DMS153 (cell line): ENCODE measurements at regions not wholly inside any gene's neighbourhood (a gene's known extent, or its start where the extent isn't known, plus 50 kb on each side); places are given as distances from the start of the nearest gene placed in this dataset.

Source experiments
- DNase-seq: peaks from one replicate; lab custom pipeline; 2025; lab: John Stamatoyannopoulos, UW

DNA sequence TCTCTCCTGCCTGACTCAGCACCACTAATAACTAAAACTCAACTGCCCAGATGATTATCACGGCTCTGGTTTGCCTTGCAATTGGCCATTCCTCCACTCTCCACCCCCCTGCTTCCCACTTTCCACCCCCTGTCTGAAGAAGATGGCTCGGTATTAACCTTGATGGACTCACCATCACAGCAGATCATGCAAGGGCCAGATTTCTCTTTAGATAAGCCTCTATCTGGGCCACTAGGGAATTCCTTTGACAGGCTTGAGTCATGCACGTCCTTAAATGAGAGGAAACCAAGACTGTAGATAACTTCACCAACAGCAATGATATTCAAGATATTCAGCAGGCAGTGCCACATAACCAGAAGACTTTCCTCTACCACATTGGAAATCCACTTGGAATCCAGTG is 131.1 kb upstream of the NBEA start:
- no peak for DNase-seq

DNA sequence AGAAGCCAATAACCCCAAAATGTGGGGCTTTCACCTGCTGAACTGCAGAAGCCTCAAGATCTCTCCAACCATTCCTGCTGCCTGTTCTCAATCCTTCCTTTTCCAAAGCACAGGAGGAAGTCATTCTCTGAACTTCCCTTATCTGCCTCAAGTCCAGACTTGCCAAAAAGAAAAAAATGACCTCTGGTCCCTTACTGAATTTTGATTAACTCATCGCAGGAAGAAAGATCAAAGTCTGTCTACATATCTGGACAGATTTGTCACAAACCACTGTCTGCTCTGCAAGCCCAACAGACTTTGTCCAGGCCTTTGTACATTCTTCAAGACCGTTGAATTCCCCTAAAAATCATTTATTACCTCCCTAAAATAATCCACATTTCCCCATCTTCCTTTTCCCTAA is 126.5 kb upstream of the NBEA start:
- DNase-seq = no peak

DNA sequence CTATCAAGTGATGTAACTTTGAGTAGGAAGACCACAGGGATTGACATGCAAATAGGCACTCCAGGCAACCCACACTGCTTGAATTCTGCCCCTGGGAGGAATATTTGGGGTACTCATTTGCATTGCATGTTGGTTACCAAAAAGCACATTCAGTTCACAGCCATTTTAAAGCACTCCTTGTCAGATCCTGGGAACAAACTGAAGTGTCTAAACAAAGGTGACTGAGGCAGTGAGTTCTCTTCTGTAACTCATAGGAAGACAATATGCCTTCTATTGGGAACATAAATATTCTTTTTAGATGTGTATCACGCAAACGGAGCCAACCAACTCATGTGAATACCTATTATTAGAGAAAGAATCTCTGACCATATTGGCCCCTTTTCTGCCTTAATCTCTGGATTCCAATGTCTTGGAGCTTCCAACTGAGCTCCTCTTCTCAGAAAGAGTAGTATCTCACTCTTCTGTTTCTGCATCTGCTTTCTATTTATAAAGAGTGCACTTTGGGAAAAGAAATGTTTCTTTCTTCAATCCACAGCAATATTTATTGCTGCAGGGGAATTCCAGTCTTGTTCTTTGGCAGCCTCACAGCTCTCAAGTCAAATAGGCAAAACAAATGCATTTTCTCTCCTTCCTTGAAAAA is 125.7 kb upstream of the NBEA start:
- no peak for DNase-seq

DNA sequence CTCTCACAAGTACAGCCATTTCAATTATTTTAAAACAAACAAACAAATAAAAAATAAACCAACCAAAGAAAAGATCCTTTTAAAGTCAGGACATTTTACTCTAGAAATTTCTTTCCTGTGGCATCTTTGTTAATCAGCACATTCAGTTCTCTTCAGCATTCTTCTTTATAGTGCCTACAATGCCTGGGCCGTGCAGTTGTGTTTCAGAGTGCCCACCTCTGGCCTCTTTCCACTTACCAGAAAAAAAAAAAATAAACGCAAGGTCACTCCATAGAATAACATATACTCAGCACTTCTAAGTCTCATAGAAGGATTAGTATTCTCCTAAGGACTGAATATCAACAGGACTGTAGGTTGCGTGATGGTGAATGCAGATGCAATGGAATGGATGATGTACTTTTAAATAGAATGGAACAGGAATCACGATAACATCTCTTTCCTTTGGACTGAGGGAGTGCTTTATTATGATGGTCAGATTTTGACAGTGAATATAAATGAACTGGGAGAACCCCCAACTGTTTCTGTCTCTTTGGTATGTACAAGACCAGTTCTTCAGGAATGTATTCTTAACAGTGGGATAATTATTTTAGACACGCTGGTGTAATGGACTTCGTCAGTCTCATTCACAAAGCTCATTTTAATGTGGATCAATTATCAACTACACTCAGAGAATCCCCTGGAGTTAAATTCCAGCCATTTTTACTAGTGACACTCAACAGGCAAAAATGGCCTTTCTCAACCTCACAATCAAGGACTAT is 125.0 kb upstream of the NBEA start:
- no peak for DNase-seq

DNA sequence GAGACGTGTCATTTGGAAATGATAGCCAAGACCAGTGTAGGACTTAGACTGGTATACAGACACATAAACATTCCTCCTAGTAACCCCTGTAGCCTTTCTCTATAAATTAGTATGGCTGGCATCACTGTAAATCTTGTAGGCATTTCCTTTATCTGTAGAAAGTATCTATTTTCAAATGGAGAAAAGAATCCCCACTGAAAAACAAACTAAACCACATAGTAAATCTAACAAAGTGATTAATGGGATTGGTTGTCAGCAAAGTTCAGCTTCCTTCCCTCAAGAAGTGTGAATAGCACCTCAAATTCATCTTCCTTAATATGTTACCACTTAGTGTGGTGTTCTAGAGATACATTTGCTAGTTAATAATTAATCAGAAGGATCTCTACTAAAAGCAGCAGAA is 119.4 kb upstream of the NBEA start:
- no peak for DNase-seq

DNA sequence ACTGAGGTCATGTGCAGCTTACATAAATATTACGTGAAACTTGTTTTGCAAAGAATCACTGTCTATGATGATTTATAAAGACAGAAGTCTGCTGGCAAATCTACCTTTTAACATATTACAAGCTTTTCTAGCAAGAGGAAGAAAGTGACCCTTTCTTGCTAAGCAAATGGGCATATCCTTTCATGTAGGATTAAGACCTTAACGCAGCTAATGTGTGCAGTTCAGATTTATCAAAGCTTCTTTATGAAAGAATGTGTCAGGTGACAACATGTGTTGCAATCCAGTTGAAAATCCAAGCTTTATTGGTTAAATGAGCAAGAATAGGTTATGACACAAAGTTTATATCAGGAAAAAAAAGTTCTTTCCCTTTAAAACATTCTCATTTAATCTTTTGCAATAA is 115.6 kb upstream of the NBEA start:
- DNase-seq = no peak

DNA sequence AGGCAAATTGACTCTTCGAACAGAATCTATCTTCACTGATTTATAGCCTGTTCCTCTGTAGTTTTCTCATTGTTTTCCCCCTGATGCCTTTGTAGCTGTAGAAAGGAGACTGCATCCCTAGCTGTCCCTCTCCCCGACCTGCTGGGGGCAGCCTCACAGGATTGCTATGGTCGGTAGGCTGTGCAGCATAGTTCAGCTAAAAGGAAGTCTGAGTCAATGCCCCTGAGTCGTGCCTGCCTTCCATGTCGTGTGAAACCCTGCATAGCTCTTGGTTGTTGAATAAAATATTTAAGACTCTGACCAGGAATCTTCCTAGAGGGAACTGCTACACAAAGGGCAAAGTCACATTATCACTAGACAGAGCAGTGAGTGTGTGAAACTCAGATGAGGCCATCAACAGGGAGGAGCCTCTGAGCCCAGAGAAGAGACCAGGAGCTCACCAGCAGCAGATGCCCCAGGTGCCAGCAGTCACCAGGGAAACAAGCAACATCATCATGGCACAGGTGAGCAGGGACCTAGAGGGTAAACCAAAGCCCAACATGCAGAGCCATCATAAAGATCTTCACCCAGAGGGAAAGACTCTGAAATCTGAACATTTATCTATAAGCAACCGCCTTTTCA is 108.4 kb upstream of the NBEA start:
- DNase-seq = no peak

DNA sequence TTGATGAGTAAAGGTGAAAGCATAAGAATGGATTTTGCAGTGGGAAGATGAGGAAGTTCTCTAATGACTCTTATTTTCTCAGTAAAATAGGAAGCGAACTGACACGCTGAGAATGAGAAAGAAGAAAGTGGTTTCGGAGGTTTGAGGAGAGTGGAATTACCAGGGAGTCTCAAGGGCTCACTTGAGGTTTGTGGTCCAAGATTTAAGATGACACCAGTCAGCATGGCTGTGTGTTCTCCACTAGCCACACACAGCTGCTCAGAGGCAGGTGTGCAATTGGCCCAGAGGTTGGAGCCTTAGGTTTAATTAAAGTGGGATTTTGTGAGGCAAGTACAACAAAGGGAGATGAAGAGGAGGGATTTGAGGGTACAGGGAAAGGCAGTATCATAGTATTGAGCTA is 99.6 kb upstream of the NBEA start:
- no peak for DNase-seq

DNA sequence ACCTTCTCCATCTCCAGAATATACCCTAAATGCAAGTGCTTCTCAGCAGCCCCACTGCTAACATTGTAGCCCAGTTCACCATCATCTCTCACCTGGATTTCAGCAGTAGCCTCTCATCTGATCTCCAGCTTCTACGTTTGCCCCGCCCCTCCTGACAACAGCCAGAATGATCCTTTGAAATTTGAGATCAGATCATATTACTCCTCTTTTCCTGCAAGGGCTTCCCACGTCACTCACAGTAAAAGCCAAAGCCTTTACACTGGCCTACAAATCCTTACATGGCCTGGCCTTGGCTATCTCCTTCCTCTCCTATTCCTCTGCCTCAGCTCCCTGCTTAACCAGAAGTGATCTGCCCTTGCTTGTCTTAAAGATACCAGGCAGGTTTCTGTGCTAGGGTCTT is 94.3 kb upstream of the NBEA start:
- peak; percentile 39 for DNase-seq

DNA sequence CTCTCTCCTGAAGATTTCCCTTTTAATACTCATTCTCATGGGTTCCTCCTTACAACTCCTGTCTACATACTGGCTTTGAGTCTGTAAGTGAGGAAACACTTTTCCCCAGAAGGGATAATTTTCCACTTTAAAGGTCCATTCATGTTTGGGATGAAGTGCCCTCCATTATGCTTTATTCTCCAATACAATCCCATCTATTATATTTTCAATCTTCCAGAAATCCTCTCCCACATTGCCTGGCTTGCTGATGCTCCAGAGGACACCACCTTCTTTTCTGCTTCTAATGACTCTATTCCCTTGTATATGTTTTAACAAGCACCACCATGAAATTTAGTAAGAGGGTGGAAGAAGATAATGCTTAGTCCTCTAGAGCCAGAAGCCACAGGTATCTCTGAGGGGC is 92.7 kb upstream of the NBEA start:
- DNase-seq = no peak

DNA sequence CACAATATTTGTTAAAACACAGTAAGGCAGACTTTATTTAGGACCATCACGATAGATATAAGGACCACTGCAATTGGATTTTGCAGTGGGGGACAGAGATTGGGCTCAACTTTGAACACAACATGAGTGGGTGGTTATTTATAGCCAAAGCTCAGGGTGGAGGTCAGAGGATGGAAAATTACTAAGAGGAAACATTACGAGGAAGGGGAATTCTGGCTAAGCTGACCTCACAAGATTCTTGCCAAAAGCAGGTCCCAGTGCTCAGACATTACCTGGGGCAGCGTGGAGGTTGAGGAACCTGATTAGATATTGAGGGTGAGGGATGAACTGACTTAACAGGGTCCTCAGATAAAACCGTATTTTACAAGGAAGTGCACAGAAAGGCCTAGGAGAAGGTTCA is 88.9 kb upstream of the NBEA start:
- no peak for DNase-seq

DNA sequence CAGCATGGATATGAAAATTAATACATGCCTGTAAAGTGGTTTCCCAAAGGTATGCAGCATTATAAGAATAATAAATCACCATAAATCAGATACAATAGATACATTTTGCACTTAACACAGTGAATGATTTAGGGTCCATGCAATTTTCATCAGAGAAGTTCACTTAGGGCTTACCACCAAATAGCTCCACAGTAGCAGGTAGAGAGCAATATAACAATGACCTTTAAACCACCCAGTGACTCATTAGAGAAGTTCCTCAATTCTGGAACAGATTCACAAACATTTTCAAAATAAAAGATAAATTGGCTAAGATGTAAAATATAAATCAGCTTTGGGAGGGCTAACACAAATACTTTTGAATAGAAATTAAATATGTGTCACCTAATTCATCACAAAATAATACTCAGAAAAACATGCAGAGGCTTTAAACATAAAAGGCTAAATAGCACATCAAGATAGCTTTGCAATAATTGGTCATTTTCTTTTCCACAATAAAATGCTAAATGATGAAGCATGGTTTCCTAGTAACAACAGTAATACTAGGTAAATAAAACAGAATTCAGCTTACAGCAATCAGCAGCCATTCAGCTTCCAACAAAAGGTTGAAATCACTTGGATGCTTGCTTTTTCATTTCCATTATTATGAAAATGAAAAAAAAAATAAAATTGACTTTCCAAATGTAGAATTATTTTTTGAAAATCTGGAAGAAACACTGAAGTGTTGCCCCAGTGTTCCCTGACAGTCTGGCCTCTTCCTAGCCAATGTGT is 84.3 kb upstream of the NBEA start:
- DNase-seq = no peak

DNA sequence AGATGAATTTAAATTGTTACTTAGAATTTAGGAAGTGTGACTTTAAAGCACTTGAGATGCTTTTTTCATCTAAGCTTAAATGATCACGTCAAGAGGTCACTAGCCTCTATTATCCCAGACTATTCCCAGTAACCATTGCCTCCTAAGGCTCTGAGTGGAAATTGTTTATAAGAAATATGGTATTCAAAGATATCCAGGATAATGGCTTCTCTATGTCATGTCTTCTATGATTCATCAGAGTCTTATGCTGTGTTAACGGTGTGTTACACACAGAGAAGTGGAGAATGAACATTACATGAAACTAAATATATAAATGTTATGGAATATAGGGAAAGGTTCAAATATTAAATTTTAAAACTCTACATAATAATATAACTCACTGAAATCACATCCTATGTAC is 79.8 kb upstream of the NBEA start:
- no peak for DNase-seq

DNA sequence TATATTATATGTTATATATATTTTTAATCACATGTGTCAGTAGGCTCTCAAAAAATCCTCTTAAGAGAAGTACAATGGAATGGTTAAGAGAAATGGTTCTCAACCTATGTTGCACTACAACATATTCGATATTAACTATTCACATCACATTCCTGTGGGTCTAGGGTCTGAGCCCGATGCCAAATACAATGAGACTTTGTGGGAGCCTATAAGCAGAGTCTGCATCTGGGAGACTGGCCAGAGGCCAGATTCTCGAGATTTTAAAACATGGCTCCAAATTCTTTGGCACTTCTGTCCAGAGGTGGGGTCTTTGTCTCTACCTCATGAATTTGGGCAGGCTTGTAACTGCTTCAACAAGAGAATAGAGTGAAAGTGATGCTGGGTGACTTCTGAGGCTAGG is 79.4 kb upstream of the NBEA start:
- DNase-seq = no peak

DNA sequence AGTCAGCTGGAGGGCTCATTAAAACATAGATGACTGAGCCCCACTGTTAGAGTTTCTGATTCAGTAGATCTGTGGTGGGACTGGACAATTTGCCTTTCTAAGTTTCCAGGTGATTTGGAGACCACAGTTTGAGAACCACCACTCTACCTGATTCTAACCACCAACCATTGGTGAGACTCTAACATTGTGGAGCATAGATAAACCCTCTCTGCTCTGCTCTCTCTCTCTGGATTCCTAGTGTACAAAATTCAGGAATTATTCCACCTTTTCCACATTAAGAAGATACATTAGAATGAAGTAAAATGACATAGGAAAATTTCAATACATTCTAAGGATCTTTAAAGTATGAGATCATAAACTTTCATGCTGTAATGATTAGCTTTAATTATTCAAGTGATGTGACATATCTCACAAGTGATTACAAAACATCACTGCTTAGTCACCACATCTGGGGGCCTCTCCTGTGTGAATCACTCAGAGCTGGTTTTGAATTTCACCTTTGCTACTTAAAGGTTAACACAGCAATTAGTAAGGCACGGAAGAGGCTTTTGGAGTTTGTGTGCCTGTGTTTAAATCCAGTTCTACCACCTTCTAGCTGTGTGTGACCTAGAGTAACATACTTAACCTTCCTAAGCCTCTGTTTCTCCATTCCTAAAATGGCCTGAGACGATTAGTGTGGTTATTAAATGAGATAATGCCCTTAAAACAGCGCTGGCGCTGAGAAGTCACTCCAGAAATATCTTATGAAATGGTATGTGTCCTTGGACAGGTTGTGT is 78.5 kb upstream of the NBEA start:
- DNase-seq = no peak

DNA sequence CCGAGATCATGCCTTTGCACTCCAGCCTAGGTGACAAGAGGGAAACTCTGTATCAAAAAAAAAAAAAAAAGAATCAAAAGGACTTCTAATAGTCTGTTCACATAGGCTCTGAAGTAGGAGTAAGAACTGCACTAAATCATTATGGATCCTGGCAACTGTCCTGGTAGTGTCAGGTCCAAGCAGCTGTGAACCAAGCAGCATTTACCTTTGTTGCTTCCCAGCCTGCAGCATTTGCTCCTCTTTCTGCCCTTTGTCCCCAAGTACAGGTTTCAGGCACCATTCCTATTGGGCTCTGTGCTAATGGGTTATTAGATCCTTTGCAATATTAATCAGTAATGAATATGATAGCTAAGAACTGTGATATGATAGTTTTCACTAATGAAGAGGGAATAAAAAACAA is 77.4 kb upstream of the NBEA start:
- DNase-seq = peak; percentile 10

DNA sequence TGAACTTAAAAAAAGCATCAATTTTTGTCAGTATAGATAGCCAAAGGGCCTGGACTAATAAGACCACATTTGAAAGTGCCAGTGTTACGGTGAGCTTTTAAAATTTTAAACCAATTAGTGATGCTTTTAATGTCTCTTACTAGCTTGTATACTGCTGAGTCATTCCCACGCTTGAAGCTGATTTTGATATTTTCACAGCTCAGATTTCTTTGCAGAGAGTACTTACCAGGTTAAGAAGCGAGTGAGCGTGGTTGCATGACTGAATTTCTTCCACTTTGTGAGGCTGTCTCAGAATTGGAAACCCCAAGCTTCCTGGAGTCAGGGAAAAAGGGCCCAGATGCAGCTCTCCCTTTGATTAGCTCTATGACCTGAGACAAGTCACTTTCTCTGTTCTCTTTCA is 74.5 kb upstream of the NBEA start:
- no peak for DNase-seq

DNA sequence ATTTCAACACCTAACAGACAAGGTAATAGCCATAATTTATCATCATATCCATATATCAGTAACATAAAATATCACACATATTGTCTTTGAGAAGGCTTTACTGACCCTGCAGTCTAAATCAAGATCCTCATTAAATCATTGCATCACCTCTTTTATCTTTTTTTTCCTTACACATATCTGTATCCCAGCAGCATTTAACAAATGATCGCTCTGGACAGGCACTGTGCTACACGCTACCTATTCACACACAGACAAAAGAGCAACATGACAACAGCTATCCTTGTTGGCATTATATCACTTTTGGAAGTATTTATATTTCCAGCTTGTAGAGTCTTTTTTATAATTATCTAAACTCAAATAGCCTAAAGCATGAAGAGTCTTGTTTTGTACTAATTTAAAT is 73.3 kb upstream of the NBEA start:
- peak; percentile 35 for DNase-seq

DNA sequence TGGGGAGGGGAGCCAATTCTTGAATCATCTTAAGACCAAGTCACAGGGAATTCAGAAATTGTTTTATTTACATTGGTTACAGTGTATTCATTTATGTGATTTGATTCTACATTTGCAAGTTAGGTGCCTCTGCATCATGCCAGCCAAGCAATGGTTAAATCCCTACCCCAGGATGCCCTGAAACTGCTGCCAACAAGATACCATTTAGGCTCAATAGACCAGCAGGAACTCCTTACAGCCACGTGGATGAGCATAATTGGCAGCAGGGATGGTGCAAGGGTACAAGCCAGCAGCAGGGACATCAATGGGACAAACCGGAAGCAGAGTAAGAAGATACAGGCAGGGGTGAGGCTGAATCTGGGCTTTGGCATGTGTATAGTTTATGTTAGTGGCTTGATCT is 72.4 kb upstream of the NBEA start:
- DNase-seq = no peak

DNA sequence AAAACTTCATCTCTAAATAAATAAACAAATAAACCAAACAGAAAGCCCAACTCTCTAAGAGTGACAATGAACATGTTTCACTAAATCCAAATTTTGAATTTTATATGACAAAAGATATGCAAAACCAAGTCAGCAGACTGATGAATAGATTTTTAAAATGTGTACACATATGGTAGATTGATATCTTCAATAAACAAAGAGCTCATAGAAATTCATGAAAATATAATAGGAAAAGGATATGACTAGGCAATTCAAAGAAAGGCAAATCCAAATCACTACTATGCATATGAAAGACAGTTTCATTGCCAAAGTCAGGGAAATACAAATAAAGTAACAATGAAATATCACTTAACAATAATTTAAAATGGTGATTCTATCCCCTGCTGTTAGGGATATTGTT is 63.7 kb upstream of the NBEA start:
- no peak for DNase-seq

DNA sequence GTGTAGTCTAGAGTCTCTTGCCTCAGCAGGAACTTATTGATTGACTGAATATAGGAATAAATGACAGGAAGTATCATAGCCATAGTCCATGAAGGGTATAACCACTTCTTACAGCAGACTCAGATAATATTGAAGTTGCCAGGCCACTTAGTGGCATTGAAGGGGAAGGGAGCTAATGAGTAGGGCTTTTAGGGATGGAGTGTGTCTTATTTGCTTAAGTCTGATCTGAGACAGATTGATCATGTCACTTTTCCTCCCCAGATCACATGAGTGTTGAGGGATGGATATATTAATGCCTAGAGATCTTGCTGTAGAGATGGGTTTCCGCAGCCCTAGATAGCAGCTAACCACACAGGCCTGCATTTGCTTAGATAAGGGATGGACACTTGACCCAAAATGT is 62.2 kb upstream of the NBEA start:
- no peak for DNase-seq

DNA sequence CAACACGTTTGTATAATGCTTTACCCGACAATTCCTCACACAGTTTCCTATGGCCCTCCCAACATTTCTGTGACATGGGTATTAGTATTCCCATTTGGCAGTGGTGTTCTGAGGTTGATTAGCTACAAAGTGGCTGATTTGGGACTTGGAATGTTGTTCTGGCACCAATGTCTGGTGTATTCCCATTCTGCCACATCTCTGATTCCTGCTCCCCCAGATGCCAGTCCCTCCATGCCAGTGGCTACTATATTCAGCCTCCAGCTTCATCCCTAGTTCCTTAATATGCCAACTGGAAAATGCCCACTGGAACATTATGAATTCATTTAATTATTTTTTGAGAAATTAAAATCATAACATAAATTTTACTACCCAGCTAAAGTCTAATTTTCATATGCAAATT is 60.6 kb upstream of the NBEA start:
- no peak for DNase-seq
